Liver (tissue), 3 donors: ENCODE measurements at regions not wholly inside any gene's neighbourhood (a gene's known extent, or its start where the extent isn't known, plus 50 kb on each side); places are given as distances from the start of the nearest gene placed in this dataset.

Experiments used
- ATF3 ChIP-seq: IDR thresholded peaks from 2 replicates; pipeline ENCODE4 v1.6.1; 2016; ENCODE audit warnings: antibody characterized with exemption
- CTCF ChIP-seq: fragments of 150-350 bp; IDR thresholded peaks from 2 replicates; pipeline ENCODE4 v1.5.1; 2017; ENCODE audit warnings: improper control_type of control experiment, low read depth, low read length; ENCODE audit not compliant: missing input control
- EGR1 ChIP-seq, 2 donors: IDR thresholded peaks; 2 replicates each; pipeline ENCODE4 v1.6.1; 2016 to 2018; ENCODE audit warnings: antibody characterized with exemption in 2 of 2, low read depth in 2 of 2
- GABPA ChIP-seq, 2 donors: IDR thresholded peaks in 1 of 2; conservative IDR thresholded peaks in 1 of 2; 2 replicates each; pipeline ENCODE4 v1.6.1; 2016; ENCODE audit warnings: antibody characterized with exemption in 2 of 2, mild to moderate bottlenecking in 1 of 2, moderate library complexity in 1 of 2
- HNF4A ChIP-seq, 2 donors: conservative IDR thresholded peaks; 2 replicates each; pipeline ENCODE4 v1.6.1; 2016; ENCODE audit warnings: antibody characterized with exemption in 2 of 2, mild to moderate bottlenecking in 2 of 2
- HNF4G ChIP-seq: IDR thresholded peaks from 2 replicates; pipeline ENCODE4 v1.6.1; 2016; ENCODE audit warnings: antibody characterized with exemption
- JUND ChIP-seq, 2 donors: IDR thresholded peaks; 2 replicates each; pipeline ENCODE4 v1.6.1; 2016; ENCODE audit warnings: antibody characterized with exemption in 2 of 2
- MAX ChIP-seq: IDR thresholded peaks from 2 replicates; pipeline ENCODE4 v1.6.1; 2016; ENCODE audit warnings: antibody characterized with exemption
- NR2F2 ChIP-seq: IDR thresholded peaks from 2 replicates; pipeline ENCODE4 v1.6.1; 2016; ENCODE audit warnings: antibody characterized with exemption
- RAD21 ChIP-seq, 2 donors: IDR thresholded peaks; 2 replicates each; pipeline ENCODE4 v1.6.1; 2016; ENCODE audit warnings: antibody characterized with exemption in 2 of 2, mild to moderate bottlenecking in 2 of 2
- TAF1 ChIP-seq: conservative IDR thresholded peaks from 2 replicates; pipeline ENCODE4 v1.6.1; 2016; ENCODE audit warnings: antibody characterized with exemption, mild to moderate bottlenecking
- donor health status: healthy.
- donor health status: healthy.

- TF ChIP-seq TAF1 (no peak), HNF4G (no peak), CTCF (no peak), HNF4A (conservative IDR thresholded peaks at IDR 0.05) (no peak), ATF3 (no peak), NR2F2 (no peak), JUND (IDR thresholded peaks at IDR 0.05) (no peak), MAX (no peak), RAD21 (IDR thresholded peaks at IDR 0.05) (no peak), GABPA (IDR thresholded peaks at IDR 0.05 in 1 of 2, conservative IDR thresholded peaks at IDR 0.05 in 1 of 2) (no peak), EGR1 (IDR thresholded peaks at IDR 0.05; ENCODE audit: low read depth in 2 of 2) (no peak)
These were observed 620.0 kb upstream of the ZNF385D start for GRCh38 chr3:22371036-22371435.
